NT2/D1 (cell line): ENCODE measurements at regions not wholly inside any gene's neighbourhood (a gene's known extent, or its start where the extent isn't known, plus 50 kb on each side); places are given as distances from the start of the nearest gene placed in this dataset.

Source experiments
- DNase-seq: peaks from one replicate; pipeline ENCODE4 v3.0.0-alpha.2; 2011; ENCODE audit warnings: low read depth, low spot score
- H3K27me3 ChIP-seq: 2 replicates; pipeline ENCODE4 v1.6.0; 2011; ENCODE audit warnings: mild to moderate bottlenecking; ENCODE audit not compliant: insufficient read length, insufficient read depth
- H3K36me3 ChIP-seq: 2 replicates; pipeline ENCODE4 v1.6.1; 2011; ENCODE audit warnings: mild to moderate bottlenecking, low read length, mixed read lengths; ENCODE audit not compliant: insufficient read depth, insufficient read length
- H3K4me1 ChIP-seq: 2 replicates; pipeline ENCODE4 v1.5.1; 2011; ENCODE audit not compliant: insufficient read depth, insufficient read length
- H3K4me3 ChIP-seq: 2 replicates; pipeline ENCODE4 v1.5.1; 2011; ENCODE audit warnings: low read depth; ENCODE audit not compliant: insufficient read length
- H3K9ac ChIP-seq: 2 replicates; pipeline ENCODE4 v1.6.0; 2011; ENCODE audit warnings: low read depth; ENCODE audit not compliant: insufficient read length
- H3K9me3 ChIP-seq: 2 replicates; pipeline ENCODE4 v1.5.1; 2011; ENCODE audit warnings: mild to moderate bottlenecking, low read length; ENCODE audit not compliant: insufficient read depth
- SUZ12 ChIP-seq: IDR thresholded peaks from 2 replicates; pipeline ENCODE4 v1.6.1; 2011; ENCODE audit not compliant: insufficient read length, insufficient read depth; ENCODE audit errors: extremely low read depth
- YY1 ChIP-seq: IDR thresholded peaks from 2 replicates; pipeline ENCODE4 v1.6.1; 2011; ENCODE audit not compliant: insufficient read length, insufficient read depth
- ZNF274 ChIP-seq: IDR thresholded peaks from 2 replicates; pipeline ENCODE4 v1.6.1; 2011; ENCODE audit warnings: mild to moderate bottlenecking, low read depth, low read length

- no peaks in the 10 kb centered on the region for H3K36me3 ChIP-seq
- H3K9me3 ChIP-seq = no peaks in the 10 kb centered on the region
- H3K4me3 ChIP-seq = no peak overlapping the region
- no peak for DNase-seq
- no peaks in the 10 kb centered on the region for H3K27me3 ChIP-seq
- H3K9ac ChIP-seq = no peak overlapping the region
- H3K4me1 ChIP-seq = no peaks in the 10 kb centered on the region
- no peak for TF ChIP-seq ZNF274
- TF ChIP-seq YY1 = no peak
- no peak for TF ChIP-seq SUZ12
Observed at GRCh38 chr2:139296672-139297209, 516.6 kb upstream of the NXPH2 start.

GRCh38 chr2:139293992-139294548, 513.9 kb upstream of the NXPH2 start:
- TF ChIP-seq YY1 (no peak), SUZ12 (no peak), ZNF274 (no peak)
- no peaks in the 10 kb centered on the region for H3K9me3 ChIP-seq
- no peak for DNase-seq

DNA sequence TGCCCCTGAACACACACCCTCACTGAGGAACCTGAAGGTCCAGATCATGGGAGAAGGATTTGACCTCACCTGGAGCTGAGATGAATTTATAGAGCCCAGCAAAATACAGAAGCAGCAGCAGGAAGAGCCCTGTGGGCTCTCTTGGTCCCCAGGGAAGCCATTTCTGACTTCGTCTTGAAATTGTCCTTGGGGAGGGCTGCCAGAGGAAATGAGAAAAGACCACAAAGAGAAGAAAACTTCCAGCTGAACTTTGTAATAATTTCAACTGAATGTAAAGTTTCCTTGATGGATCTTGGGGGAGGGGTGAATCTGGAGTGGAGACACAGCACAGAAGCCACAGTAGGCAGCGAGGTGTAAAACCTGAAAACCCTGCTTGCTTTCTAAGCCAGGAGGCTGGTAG, 500.9 kb upstream of the NXPH2 start:
- Histone ChIP-seq H3K9ac (no peak overlapping the region), H3K9me3 (no peaks in the 10 kb centered on the region), H3K4me3 (no peak overlapping the region), H3K36me3 (no peaks in the 10 kb centered on the region), H3K4me1 (no peaks in the 10 kb centered on the region), H3K27me3 (no peaks in the 10 kb centered on the region)
- no peak for DNase-seq
- TF ChIP-seq SUZ12 (no peak), ZNF274 (no peak), YY1 (no peak)

More at GRCh38 chr2:139293992-139294548, 513.9 kb upstream of the NXPH2 start:
- Histone ChIP-seq H3K4me1 (no peaks in the 10 kb centered on the region), H3K9ac (no peak overlapping the region), H3K4me3 (no peak overlapping the region), H3K36me3 (no peaks in the 10 kb centered on the region), H3K27me3 (no peaks in the 10 kb centered on the region)

DNA sequence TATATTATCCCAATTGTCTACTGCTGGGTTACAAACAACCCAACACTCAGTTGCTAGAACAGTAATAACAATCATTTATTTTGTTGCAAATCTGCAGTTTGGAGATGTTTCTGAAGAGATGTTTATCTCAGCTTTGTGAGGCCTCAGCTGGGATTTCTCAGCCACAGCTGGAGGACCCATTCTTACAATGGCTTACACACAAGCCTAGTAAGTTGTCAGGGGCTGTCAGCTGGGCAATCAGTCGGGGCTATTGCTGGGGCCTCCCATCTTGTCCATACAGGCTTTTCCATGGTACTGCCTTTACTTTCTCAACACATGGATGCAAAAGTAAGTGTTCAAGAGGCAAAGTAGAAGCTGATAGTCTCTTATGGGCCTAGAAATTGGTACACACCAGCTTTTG, 491.7 kb upstream of the NXPH2 start:
- no peaks in the 10 kb centered on the region for H3K36me3 ChIP-seq
- H3K4me1 ChIP-seq = no peaks in the 10 kb centered on the region
- no peaks in the 10 kb centered on the region for H3K27me3 ChIP-seq
- no peak overlapping the region for H3K9ac ChIP-seq
- TF ChIP-seq ZNF274 = no peak
- TF ChIP-seq SUZ12 = no peak
- no peak for TF ChIP-seq YY1
- DNase-seq = no peak
- no peak overlapping the region for H3K4me3 ChIP-seq
- H3K9me3 ChIP-seq = no peaks in the 10 kb centered on the region

GRCh38 chr2:139271149-139271548, 491.0 kb upstream of the NXPH2 start:
- TF ChIP-seq ZNF274 (no peak), YY1 (no peak), SUZ12 (no peak)
- DNase-seq = no peak
- Histone ChIP-seq H3K9ac (no peak overlapping the region), H3K4me3 (no peak overlapping the region), H3K9me3 (no peaks in the 10 kb centered on the region), H3K4me1 (no peaks in the 10 kb centered on the region), H3K36me3 (no peaks in the 10 kb centered on the region), H3K27me3 (no peaks in the 10 kb centered on the region)

DNA sequence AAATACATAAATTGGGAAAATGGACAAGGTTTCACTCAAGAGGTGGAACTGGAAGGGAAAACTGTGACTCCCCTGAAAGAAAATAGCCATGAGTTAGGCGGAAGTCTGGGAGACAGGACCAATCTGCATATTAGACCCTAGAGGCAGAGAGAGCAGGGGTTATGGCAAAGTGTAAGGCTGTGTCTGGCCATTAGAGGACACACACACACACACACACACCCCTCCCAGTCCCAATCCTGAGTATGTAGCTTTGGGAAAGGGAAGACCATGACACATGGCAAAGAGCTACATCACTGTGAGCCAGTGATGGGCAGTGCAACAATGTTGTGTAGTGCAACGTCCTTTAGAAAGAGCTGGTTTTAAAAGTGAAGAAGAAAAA, 479.9 kb upstream of the NXPH2 start:
- H3K4me1 ChIP-seq = no peaks in the 10 kb centered on the region
- no peaks in the 10 kb centered on the region for H3K36me3 ChIP-seq
- TF ChIP-seq SUZ12 (no peak), ZNF274 (no peak), YY1 (no peak)
- DNase-seq = no peak
- no peak overlapping the region for H3K9ac ChIP-seq
- no peaks in the 10 kb centered on the region for H3K27me3 ChIP-seq
- no peak overlapping the region for H3K4me3 ChIP-seq
- H3K9me3 ChIP-seq = no peaks in the 10 kb centered on the region

DNA sequence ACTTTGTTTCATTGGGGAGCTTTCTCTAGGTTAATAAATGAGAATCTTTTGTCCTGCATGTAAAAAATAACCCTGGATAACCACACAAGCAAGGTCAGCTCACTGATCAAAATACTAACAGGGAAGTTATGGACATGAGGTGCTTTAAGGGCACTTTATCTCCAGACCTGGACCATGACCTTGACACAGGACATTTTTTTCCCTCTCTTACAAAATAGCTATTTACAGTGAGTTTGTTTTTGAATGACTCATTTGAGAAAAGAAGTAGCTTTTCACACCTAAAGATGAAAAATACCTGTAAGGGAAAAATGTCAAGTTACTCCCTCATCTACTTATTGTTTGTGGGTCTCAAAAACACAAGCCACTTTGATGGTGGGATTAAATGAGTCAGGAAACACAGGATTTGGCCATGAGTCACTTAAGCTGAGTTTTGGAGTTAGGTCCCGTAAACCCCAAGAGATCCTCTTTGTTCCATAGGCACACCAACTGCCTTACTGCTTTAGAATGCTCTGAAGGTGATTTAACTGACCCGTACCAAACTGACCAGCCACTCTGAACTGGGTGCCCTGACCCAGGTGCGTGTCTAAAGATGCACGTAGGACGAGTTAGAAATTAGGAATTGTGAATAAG, 479.3 kb upstream of the NXPH2 start:
- no peaks in the 10 kb centered on the region for H3K36me3 ChIP-seq
- TF ChIP-seq SUZ12 = no peak
- no peak for TF ChIP-seq YY1
- TF ChIP-seq ZNF274 = no peak
- no peak overlapping the region for H3K4me3 ChIP-seq
- DNase-seq = no peak
- H3K9me3 ChIP-seq = no peaks in the 10 kb centered on the region
- H3K4me1 ChIP-seq = no peaks in the 10 kb centered on the region
- no peaks in the 10 kb centered on the region for H3K27me3 ChIP-seq
- no peak overlapping the region for H3K9ac ChIP-seq
